ENCODE measurements at regions not wholly inside any gene's neighbourhood (a gene's known extent, or its start where the extent isn't known, plus 50 kb on each side); places are given as distances from the start of the nearest gene placed in this dataset.

DNA sequence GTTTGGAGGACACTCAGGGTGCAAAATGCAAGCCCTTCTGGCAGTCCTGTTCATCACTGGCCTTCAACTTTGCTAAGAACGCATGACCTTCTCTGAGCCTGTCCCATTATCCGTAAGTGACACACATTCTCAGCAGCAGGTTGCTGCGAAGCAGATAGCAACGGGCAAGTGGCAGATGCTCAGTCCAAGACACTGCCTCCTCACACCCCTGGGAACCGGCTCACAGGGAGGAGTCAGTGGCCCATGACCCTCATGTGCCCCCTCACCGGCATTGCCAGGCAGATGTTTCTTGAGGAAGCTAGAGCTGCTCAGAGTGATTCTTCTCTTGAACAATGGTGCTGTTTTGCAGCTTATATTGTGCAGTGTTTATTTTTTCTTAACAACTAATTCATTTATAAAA lies 737.2 kb upstream of the HS6ST1 start:
- TF ChIP-seq, protein P1, sequence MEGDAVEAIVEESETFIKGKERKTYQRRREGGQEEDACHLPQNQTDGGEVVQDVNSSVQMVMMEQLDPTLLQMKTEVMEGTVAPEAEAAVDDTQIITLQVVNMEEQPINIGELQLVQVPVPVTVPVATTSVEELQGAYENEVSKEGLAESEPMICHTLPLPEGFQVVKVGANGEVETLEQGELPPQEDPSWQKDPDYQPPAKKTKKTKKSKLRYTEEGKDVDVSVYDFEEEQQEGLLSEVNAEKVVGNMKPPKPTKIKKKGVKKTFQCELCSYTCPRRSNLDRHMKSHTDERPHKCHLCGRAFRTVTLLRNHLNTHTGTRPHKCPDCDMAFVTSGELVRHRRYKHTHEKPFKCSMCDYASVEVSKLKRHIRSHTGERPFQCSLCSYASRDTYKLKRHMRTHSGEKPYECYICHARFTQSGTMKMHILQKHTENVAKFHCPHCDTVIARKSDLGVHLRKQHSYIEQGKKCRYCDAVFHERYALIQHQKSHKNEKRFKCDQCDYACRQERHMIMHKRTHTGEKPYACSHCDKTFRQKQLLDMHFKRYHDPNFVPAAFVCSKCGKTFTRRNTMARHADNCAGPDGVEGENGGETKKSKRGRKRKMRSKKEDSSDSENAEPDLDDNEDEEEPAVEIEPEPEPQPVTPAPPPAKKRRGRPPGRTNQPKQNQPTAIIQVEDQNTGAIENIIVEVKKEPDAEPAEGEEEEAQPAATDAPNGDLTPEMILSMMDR (IDR thresholded peaks at IDR 0.05), result no peak
- TF ChIP-seq POLR2A (IDR thresholded peaks at IDR 0.05), result no peak

Data from prostate gland (tissue), 2 donors.